ENCODE measurements at regions not wholly inside any gene's neighbourhood (a gene's known extent, or its start where the extent isn't known, plus 50 kb on each side); places are given as distances from the start of the nearest gene placed in this dataset.

- Mint-ChIP-seq H3K27ac (no peak overlapping the region), H3K9me3 (no peaks in the 10 kb centered on the region), H3K27me3 (ENCODE audit: low read depth) (no peaks in the 10 kb centered on the region), H3K36me3 (ENCODE audit: low read depth) (no peaks in the 10 kb centered on the region), H3K4me3 (no peak overlapping the region), H3K4me1 (ENCODE audit: low read depth) (no peaks in the 10 kb centered on the region)
Observed at GRCh38 chrX:125089761-125090445, 229.8 kb upstream of the TEX13C start.

GRCh38 chrX:125093852-125094251 lies 225.8 kb upstream of the TEX13C start:
- Mint-ChIP-seq H3K27ac (no peak overlapping the region), H3K4me1 (ENCODE audit: low read depth) (no peaks in the 10 kb centered on the region), H3K4me3 (no peak overlapping the region), H3K9me3 (no peaks in the 10 kb centered on the region), H3K36me3 (ENCODE audit: low read depth) (no peaks in the 10 kb centered on the region), H3K27me3 (ENCODE audit: low read depth) (no peaks in the 10 kb centered on the region)

- no peak overlapping the region for H3K27ac Mint-ChIP-seq
- no peaks in the 10 kb centered on the region for H3K36me3 Mint-ChIP-seq (ENCODE audit: low read depth)
- no peak overlapping the region for H3K4me3 Mint-ChIP-seq
- H3K4me1 Mint-ChIP-seq (ENCODE audit: low read depth): no peaks in the 10 kb centered on the region
- H3K9me3 Mint-ChIP-seq: no peaks in the 10 kb centered on the region
- H3K27me3 Mint-ChIP-seq (ENCODE audit: low read depth): no peaks in the 10 kb centered on the region
Observed at GRCh38 chrX:125094901-125095300, 224.8 kb upstream of the TEX13C start.

GRCh38 chrX:125096469-125096868 lies 223.2 kb upstream of the TEX13C start:
- Mint-ChIP-seq H3K27ac (no peak overlapping the region), H3K27me3 (ENCODE audit: low read depth) (no peaks in the 10 kb centered on the region), H3K4me3 (no peak overlapping the region), H3K9me3 (no peaks in the 10 kb centered on the region), H3K36me3 (ENCODE audit: low read depth) (no peaks in the 10 kb centered on the region), H3K4me1 (ENCODE audit: low read depth) (no peaks in the 10 kb centered on the region)

GRCh38 chrX:125096870-125097269 lies 222.8 kb upstream of the TEX13C start:
- H3K9me3 Mint-ChIP-seq: no peaks in the 10 kb centered on the region
- H3K36me3 Mint-ChIP-seq (ENCODE audit: low read depth): no peaks in the 10 kb centered on the region
- H3K4me3 Mint-ChIP-seq: no peak overlapping the region
- H3K27me3 Mint-ChIP-seq (ENCODE audit: low read depth): no peaks in the 10 kb centered on the region
- no peak overlapping the region for H3K27ac Mint-ChIP-seq
- no peaks in the 10 kb centered on the region for H3K4me1 Mint-ChIP-seq (ENCODE audit: low read depth)

GRCh38 chrX:125101971-125102755 lies 217.5 kb upstream of the TEX13C start:
- Mint-ChIP-seq H3K4me1 (ENCODE audit: low read depth) (no peaks in the 10 kb centered on the region), H3K27me3 (ENCODE audit: low read depth) (no peaks in the 10 kb centered on the region), H3K4me3 (no peak overlapping the region), H3K36me3 (ENCODE audit: low read depth) (no peaks in the 10 kb centered on the region), H3K27ac (no peak overlapping the region), H3K9me3 (no peaks in the 10 kb centered on the region)

GRCh38 chrX:125103693-125104092 lies 216.0 kb upstream of the TEX13C start:
- no peaks in the 10 kb centered on the region for H3K27me3 Mint-ChIP-seq (ENCODE audit: low read depth)
- no peak overlapping the region for H3K4me3 Mint-ChIP-seq
- H3K36me3 Mint-ChIP-seq (ENCODE audit: low read depth): no peaks in the 10 kb centered on the region
- no peaks in the 10 kb centered on the region for H3K4me1 Mint-ChIP-seq (ENCODE audit: low read depth)
- no peak overlapping the region for H3K27ac Mint-ChIP-seq
- no peaks in the 10 kb centered on the region for H3K9me3 Mint-ChIP-seq

- Mint-ChIP-seq H3K9me3 (no peaks in the 10 kb centered on the region), H3K27ac (no peak overlapping the region), H3K4me3 (no peak overlapping the region), H3K36me3 (ENCODE audit: low read depth) (no peaks in the 10 kb centered on the region), H3K27me3 (ENCODE audit: low read depth) (no peaks in the 10 kb centered on the region), H3K4me1 (ENCODE audit: low read depth) (no peaks in the 10 kb centered on the region)
Observed at GRCh38 chrX:125108921-125109320, 210.8 kb upstream of the TEX13C start.

GRCh38 chrX:125131164-125131563 lies 188.5 kb upstream of the TEX13C start:
- Mint-ChIP-seq H3K4me1 (ENCODE audit: low read depth) (no peaks in the 10 kb centered on the region), H3K36me3 (ENCODE audit: low read depth) (peaks cover 2% of the 10 kb centered on the region), H3K27me3 (ENCODE audit: low read depth) (no peaks in the 10 kb centered on the region)

GRCh38 chrX:125132274-125132673 lies 187.4 kb upstream of the TEX13C start:
- H3K27ac Mint-ChIP-seq: no peak overlapping the region
- H3K27me3 Mint-ChIP-seq (ENCODE audit: low read depth): no peaks in the 10 kb centered on the region
- no peak overlapping the region for H3K4me3 Mint-ChIP-seq
- H3K9me3 Mint-ChIP-seq: peaks cover 5% of the 10 kb centered on the region
- no peaks in the 10 kb centered on the region for H3K4me1 Mint-ChIP-seq (ENCODE audit: low read depth)
- H3K36me3 Mint-ChIP-seq (ENCODE audit: low read depth): peaks cover 2% of the 10 kb centered on the region

More at GRCh38 chrX:125131164-125131563, 188.5 kb upstream of the TEX13C start:
- no peak overlapping the region for H3K27ac Mint-ChIP-seq
- no peak overlapping the region for H3K4me3 Mint-ChIP-seq
- H3K9me3 Mint-ChIP-seq: peaks cover 5% of the 10 kb centered on the region

- Mint-ChIP-seq H3K27me3 (ENCODE audit: low read depth) (no peaks in the 10 kb centered on the region), H3K9me3 (no peaks in the 10 kb centered on the region), H3K36me3 (ENCODE audit: low read depth) (no peaks in the 10 kb centered on the region), H3K4me3 (no peak overlapping the region), H3K27ac (no peak overlapping the region), H3K4me1 (ENCODE audit: low read depth) (no peaks in the 10 kb centered on the region)
Observed at GRCh38 chrX:125137521-125137920, 182.2 kb upstream of the TEX13C start.

- Mint-ChIP-seq H3K27me3 (ENCODE audit: low read depth) (no peaks in the 10 kb centered on the region), H3K9me3 (no peaks in the 10 kb centered on the region), H3K36me3 (ENCODE audit: low read depth) (no peaks in the 10 kb centered on the region), H3K27ac (no peak overlapping the region), H3K4me1 (ENCODE audit: low read depth) (no peaks in the 10 kb centered on the region), H3K4me3 (no peak overlapping the region)
Observed at GRCh38 chrX:125150231-125150630, 169.4 kb upstream of the TEX13C start.

GRCh38 chrX:125151146-125151545 lies 168.5 kb upstream of the TEX13C start:
- Mint-ChIP-seq H3K27ac (no peak overlapping the region), H3K9me3 (no peaks in the 10 kb centered on the region), H3K4me3 (no peak overlapping the region), H3K27me3 (ENCODE audit: low read depth) (no peaks in the 10 kb centered on the region), H3K36me3 (ENCODE audit: low read depth) (no peaks in the 10 kb centered on the region), H3K4me1 (ENCODE audit: low read depth) (no peaks in the 10 kb centered on the region)

- Mint-ChIP-seq H3K4me3 (no peak overlapping the region), H3K27ac (no peak overlapping the region), H3K27me3 (ENCODE audit: low read depth) (no peaks in the 10 kb centered on the region), H3K36me3 (ENCODE audit: low read depth) (no peaks in the 10 kb centered on the region), H3K4me1 (ENCODE audit: low read depth) (no peaks in the 10 kb centered on the region), H3K9me3 (no peaks in the 10 kb centered on the region)
Observed at GRCh38 chrX:125152011-125152410, 167.7 kb upstream of the TEX13C start.

- no peaks in the 10 kb centered on the region for H3K36me3 Mint-ChIP-seq (ENCODE audit: low read depth)
- no peak overlapping the region for H3K27ac Mint-ChIP-seq
- H3K27me3 Mint-ChIP-seq (ENCODE audit: low read depth): no peaks in the 10 kb centered on the region
- H3K9me3 Mint-ChIP-seq: no peaks in the 10 kb centered on the region
- no peak overlapping the region for H3K4me3 Mint-ChIP-seq
- H3K4me1 Mint-ChIP-seq (ENCODE audit: low read depth): no peaks in the 10 kb centered on the region
Observed at GRCh38 chrX:125153621-125154020, 166.1 kb upstream of the TEX13C start.

Data from T-helper 1 cell treated with Interleukin-12 subunit alpha and Interleukin-12 subunit beta and Interleukin-4 antibody, amounts not matched to agents 30 μg/mL and 1 μg/mL, for 36 hours (primary cell).